Hepatocyte (in vitro differentiated cells): ENCODE measurements at regions not wholly inside any gene's neighbourhood (a gene's known extent, or its start where the extent isn't known, plus 50 kb on each side); places are given as distances from the start of the nearest gene placed in this dataset.

Experiments
- DNase-seq: peaks from one replicate; pipeline ENCODE4 v3.0.0-alpha.2; 2016; ENCODE audit warnings: low spot score
- H2AFZ ChIP-seq: fragments of 200-600 bp; sonication (generic); 2 replicates; pipeline ENCODE4 v1.6.0; 2016; ENCODE audit warnings: antibody characterized with exemption, mild to moderate bottlenecking
- H3K27ac ChIP-seq: fragments of 200-600 bp; sonication (generic); 2 replicates; pipeline ENCODE4 v1.5.1; 2016; ENCODE audit warnings: mild to moderate bottlenecking
- H3K27me3 ChIP-seq: fragments of 200-600 bp; sonication (generic); 2 replicates; pipeline ENCODE4 v1.6.1; 2016
- H3K36me3 ChIP-seq: fragments of 200-600 bp; sonication (generic); replicated peaks from 2 replicates; pipeline ENCODE4 v1.5.1; 2016; ENCODE audit warnings: low read depth; ENCODE audit not compliant: insufficient read depth
- H3K4me1 ChIP-seq: fragments of 200-600 bp; sonication (generic); 2 replicates; pipeline ENCODE4 v1.5.1; 2016; ENCODE audit warnings: mild to moderate bottlenecking, moderate library complexity; ENCODE audit not compliant: insufficient read depth
- H3K4me2 ChIP-seq: fragments of 200-600 bp; sonication (generic); 2 replicates; pipeline ENCODE4 v1.6.0; 2016
- H3K4me3 ChIP-seq: fragments of 200-600 bp; sonication (generic); 2 replicates; pipeline ENCODE4 v1.5.1; 2016; ENCODE audit warnings: mild to moderate bottlenecking
- H3K79me2 ChIP-seq: fragments of 200-600 bp; sonication (generic); 2 replicates; pipeline ENCODE4 v1.6.0; 2017; ENCODE audit warnings: mild to moderate bottlenecking
- H3K9me2 ChIP-seq: fragments of 200-600 bp; sonication (generic); replicated peaks from 2 replicates; pipeline ENCODE4 v1.6.0; 2017; ENCODE audit warnings: mild to moderate bottlenecking; ENCODE audit not compliant: insufficient read depth
- H3K9me3 ChIP-seq: fragments of 200-600 bp; sonication (generic); 2 replicates; pipeline ENCODE4 v1.5.1; 2016; ENCODE audit warnings: low read depth, mild to moderate bottlenecking
- H4K20me1 ChIP-seq: fragments of 200-600 bp; sonication (generic); 2 replicates; pipeline ENCODE4 v1.6.0; 2016; ENCODE audit warnings: mild to moderate bottlenecking; ENCODE audit not compliant: insufficient read depth, poor library complexity, severe bottlenecking
- EZH2 ChIP-seq: fragments of 200-600 bp; sonication (generic); IDR thresholded peaks from 2 replicates; pipeline ENCODE4 v1.6.1; 2016; ENCODE audit warnings: antibody characterized with exemption, mild to moderate bottlenecking, borderline replicate concordance
- EZH2phosphoT487 ChIP-seq: fragments of 200-600 bp; sonication (generic); IDR thresholded peaks from one replicate; pipeline ENCODE4 v1.6.1; 2018; ENCODE audit warnings: antibody characterized with exemption, mild to moderate bottlenecking, low read depth, moderate library complexity; ENCODE audit not compliant: unreplicated experiment, severe bottlenecking
- WGBS: methylation state at CpG from one replicate; pipeline ENCODE4 v1.1.6; 2016; ENCODE audit warnings: low lambda C conversion rate; ENCODE audit errors: missing lambda C conversion rate; 5-methylcytosine and 5-hydroxymethylcytosine counted together
- TF ChIP-seq, protein P1 (sequence below): fragments of 200-600 bp; sonication (generic); IDR thresholded peaks from 2 replicates; pipeline ENCODE4 v1.5.1; 2016; ENCODE audit warnings: antibody characterized with exemption, mild to moderate bottlenecking; ENCODE audit not compliant: poor library complexity

DNA sequence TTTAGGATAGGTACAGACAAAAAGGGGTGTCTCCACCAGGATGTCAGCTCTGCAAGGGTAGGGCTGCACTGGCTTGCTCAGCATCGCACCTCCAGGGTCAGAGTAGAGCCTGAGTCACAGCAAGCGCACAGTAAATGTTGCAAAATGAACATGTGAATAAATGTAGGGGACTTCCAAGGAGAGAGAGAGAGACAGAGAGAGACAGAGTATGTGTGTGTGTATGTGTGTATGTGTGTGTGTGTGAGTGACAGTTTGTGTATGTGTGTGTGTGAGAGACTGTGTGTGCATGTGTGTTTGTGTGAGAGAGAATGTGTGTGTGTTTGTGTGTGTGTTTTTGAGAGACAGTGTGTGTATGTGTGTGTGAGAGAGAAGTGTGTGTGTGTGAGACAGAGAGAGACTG lies 163.3 kb downstream of the RPS24 start:
- H3K4me1 ChIP-seq: peaks cover 23% of the 10 kb centered on the region
- H3K4me3 ChIP-seq: no peak overlapping the region
- H4K20me1 ChIP-seq: no peaks in the 10 kb centered on the region
- no peak overlapping the region for H3K27ac ChIP-seq
- H3K9me2 ChIP-seq: no peaks in the 10 kb centered on the region
- TF ChIP-seq, protein P1, sequence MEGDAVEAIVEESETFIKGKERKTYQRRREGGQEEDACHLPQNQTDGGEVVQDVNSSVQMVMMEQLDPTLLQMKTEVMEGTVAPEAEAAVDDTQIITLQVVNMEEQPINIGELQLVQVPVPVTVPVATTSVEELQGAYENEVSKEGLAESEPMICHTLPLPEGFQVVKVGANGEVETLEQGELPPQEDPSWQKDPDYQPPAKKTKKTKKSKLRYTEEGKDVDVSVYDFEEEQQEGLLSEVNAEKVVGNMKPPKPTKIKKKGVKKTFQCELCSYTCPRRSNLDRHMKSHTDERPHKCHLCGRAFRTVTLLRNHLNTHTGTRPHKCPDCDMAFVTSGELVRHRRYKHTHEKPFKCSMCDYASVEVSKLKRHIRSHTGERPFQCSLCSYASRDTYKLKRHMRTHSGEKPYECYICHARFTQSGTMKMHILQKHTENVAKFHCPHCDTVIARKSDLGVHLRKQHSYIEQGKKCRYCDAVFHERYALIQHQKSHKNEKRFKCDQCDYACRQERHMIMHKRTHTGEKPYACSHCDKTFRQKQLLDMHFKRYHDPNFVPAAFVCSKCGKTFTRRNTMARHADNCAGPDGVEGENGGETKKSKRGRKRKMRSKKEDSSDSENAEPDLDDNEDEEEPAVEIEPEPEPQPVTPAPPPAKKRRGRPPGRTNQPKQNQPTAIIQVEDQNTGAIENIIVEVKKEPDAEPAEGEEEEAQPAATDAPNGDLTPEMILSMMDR: no peak
- no peak for TF ChIP-seq EZH2phosphoT487
- no peak for TF ChIP-seq EZH2
- H3K36me3 ChIP-seq: no peaks in the 10 kb centered on the region
- peak; percentile 44 for DNase-seq
- no peaks in the 10 kb centered on the region for H3K9me3 ChIP-seq
- H3K4me2 ChIP-seq: no peak overlapping the region
- H3K27me3 ChIP-seq: no peaks in the 10 kb centered on the region
- WGBS: 89% methylated on average over 2 of the region's 2 CpGs
- H2AFZ ChIP-seq: no peak overlapping the region
- H3K79me2 ChIP-seq: no peaks in the 10 kb centered on the region

DNA sequence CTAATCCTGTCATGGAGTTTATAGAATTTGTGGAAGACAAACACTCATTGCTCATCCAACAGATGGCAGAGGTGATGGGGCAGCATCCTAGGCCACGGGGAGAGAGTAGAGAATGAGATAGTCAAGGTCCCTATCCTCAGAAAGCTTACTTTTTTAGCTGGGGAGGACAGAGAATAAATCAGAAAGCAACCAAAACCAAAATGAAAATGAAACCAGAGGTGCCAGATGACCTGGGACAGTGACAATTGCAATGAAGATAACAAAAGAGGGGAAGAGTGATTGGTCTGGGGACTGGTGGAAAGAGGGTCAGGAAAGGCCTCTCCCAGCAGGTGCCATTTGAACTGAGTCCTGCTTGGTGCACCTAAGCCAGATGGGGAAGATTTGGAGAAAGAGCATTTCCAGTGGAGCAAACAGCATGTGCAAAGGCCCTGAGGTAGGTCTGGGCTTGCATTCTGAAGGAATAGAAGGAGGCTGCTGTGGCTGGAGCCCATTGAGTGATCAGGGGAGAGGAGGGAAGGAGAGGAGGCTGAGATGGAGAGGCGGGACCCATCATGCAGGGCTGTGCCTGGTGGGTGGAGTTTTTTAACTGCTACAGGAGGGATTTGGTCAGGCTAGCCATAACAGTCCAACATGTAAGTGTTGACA lies 164.1 kb downstream of the RPS24 start:
- Histone ChIP-seq H3K4me1 (peaks cover 23% of the 10 kb centered on the region), H2AFZ (no peak overlapping the region), H3K79me2 (no peaks in the 10 kb centered on the region), H3K4me2 (no peak overlapping the region), H3K27ac (no peak overlapping the region), H3K27me3 (no peaks in the 10 kb centered on the region), H4K20me1 (no peaks in the 10 kb centered on the region), H3K36me3 (no peaks in the 10 kb centered on the region), H3K9me2 (no peaks in the 10 kb centered on the region), H3K4me3 (no peak overlapping the region), H3K9me3 (no peaks in the 10 kb centered on the region)
- no peak for DNase-seq
- TF ChIP-seq, protein P1: no peak
- no peak for TF ChIP-seq EZH2
- no peak for TF ChIP-seq EZH2phosphoT487
- 80% methylated on average over 2 of the region's 2 CpGs for WGBS

DNA sequence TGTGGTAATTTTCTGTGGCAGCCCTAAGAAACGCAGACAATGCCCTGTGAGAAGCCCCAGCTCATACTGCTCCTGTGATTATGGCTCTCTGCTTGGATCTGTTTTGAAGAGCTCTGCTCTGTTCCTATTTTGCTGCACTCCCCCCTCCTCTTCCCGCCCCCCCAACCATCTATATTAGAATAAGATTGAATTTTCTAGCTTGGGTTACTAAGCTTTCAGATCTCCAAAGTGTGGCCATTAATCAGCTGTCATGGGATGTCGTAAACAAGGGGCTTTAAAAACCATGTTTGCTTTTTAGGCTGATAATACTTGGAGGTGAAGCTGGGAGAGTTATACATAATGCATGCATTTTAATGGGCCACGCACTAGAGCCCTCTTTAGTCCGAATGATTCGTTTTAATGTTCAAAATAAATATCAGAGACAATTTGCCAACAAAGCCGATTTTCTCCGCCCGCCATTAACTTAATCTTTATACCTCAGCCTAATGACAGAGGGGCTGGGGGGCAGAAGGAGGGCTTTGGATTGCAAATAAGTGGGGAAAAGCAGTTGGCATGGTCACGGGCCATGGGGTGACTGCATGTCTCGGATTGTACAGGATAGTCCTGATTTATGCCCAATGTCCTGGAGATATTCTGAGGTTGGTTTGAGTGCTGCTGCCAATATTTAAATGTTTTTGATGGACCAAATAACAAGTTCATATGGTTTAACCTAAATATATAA lies 165.5 kb downstream of the RPS24 start:
- no peaks in the 10 kb centered on the region for H3K27me3 ChIP-seq
- H3K9me2 ChIP-seq: no peaks in the 10 kb centered on the region
- peaks cover 23% of the 10 kb centered on the region for H3K4me1 ChIP-seq
- WGBS: 53% methylated on average over 11 of the region's 11 CpGs
- H3K79me2 ChIP-seq: no peaks in the 10 kb centered on the region
- no peak overlapping the region for H3K27ac ChIP-seq
- H3K36me3 ChIP-seq: no peaks in the 10 kb centered on the region
- no peak overlapping the region for H2AFZ ChIP-seq
- H3K4me3 ChIP-seq: no peak overlapping the region
- H3K4me2 ChIP-seq: no peak overlapping the region
- H4K20me1 ChIP-seq: no peaks in the 10 kb centered on the region
- no peak for DNase-seq
- TF ChIP-seq EZH2phosphoT487 (no peak), EZH2 (no peak)
- TF ChIP-seq, protein P1: no peak
- no peaks in the 10 kb centered on the region for H3K9me3 ChIP-seq
